GM18519 (cell line): ENCODE measurements at regions not wholly inside any gene's neighbourhood (a gene's known extent, or its start where the extent isn't known, plus 50 kb on each side); places are given as distances from the start of the nearest gene placed in this dataset.

Source experiments
- ATAC-seq: cut with Tn5 transposase; IDR thresholded peaks from one replicate; pipeline ENCODE4 v1.9.1; 2021; ENCODE audit warnings: mild to moderate bottlenecking, moderate library complexity; ENCODE audit not compliant: unreplicated experiment, low FRiP score

DNA sequence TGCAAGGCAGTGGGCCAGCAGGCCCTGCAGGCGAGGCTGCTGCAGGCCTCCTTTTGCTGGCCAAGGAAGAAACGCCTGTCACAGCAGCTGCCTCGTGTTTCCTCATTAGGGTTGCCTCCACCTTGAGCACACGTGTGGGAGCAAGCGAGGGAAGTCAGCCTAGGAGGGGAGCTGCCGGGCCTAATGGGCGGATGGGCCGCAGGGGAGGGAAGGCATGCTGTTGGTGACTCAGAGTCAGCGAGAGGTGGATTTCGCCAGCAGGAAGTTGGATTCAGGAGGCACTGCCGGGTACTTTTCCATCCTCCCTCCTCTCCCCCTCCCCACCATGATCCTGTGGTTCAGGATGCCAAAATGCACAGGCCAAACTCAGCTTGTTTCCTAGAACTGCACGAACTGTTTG is 498.7 kb downstream of the METTL15 start:
- ATAC-seq: no peak

DNA sequence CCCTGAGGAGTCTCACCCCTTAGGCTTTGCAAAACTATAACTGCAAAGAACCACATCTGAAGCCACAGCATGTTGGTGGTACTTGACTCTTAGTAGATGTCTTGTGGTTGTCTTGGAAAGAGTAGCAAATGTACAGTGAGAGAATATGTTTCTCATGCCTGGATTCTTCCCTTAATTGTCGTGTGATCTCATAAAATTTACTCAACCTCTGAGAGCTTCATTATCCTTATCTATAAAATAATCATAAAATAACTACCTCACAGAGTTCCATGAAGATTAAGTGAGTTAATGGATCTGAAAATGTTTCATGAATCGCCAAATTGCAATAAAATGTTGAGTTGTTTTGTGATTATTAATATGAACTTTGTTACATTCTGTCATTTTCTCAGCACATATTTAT is 491.5 kb downstream of the METTL15 start:
- no peak for ATAC-seq

DNA sequence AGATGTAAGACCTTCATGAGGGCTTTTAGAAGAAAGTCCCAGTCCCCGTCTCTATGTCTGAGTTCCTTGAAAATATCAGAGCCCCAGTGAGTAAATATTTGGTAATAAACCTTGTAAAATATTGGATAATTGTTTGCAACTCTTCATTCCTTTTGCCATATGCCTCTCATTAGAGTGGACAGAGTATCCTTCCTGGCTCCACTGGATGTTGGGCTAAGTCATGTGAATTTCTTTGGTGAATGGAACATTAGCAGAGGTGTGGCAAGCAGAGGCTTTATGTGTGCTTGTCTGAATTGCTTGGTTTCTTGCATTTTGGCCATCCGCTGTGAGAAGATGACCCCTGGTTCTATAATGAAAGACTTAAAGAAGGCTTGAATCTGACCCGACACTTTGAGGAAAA is 490.3 kb downstream of the METTL15 start:
- no peak for ATAC-seq

DNA sequence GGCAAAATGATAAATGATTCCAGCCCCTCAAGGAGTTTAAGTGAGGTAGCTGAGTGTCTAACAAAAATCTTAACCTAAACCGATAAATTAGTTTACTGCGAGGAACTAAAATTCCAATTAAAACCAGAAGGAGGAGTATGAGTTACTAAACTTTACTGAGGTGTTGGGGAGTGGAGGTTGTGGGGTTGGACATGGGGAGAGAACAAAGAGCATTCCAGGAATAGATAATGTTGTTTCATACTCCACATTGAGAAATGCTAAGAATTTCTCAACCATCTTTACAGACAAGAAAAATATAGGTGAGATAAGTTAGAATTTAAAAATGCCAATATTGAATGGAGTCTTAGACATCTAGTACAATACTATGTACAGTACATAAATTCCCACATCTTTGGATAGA is 488.6 kb downstream of the METTL15 start:
- no peak for ATAC-seq

DNA sequence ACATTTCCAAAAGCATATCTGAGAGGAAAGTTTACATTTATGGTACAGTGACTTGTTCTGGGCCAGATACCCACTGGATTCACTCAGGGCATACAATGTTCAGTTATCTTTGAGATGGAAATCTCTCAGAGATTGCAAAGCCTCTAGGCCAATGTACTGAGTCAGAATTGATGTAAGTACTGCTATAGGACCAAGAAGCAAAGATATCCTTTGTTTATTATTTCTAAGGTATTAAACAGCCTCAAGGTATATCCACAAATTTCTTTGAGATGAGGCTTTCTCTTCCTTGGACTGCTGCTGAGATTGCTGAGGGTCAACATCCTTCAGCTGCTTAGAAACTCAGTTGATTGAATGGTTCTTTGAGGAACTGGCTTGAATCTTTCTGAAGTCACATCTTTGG is 484.0 kb downstream of the METTL15 start:
- ATAC-seq: no peak

DNA sequence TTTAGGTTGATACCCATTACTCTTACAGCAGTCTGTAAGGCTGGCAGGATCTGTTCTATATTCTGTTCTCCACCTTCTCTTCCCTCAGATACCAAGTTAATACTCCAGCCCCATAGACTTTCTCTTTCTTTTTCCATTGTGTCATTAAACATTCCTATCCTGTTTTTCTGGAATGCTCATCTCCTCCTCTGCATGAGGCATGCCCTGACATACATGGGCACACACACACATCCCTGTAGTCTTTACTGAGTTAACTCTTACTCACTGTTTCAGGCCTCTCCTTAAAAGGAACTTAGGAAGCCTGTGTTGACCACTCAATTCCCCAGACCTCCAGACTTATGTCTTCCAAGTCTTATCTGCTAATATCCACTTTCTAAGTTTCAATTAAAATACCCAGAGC is 476.8 kb downstream of the METTL15 start:
- no peak for ATAC-seq

DNA sequence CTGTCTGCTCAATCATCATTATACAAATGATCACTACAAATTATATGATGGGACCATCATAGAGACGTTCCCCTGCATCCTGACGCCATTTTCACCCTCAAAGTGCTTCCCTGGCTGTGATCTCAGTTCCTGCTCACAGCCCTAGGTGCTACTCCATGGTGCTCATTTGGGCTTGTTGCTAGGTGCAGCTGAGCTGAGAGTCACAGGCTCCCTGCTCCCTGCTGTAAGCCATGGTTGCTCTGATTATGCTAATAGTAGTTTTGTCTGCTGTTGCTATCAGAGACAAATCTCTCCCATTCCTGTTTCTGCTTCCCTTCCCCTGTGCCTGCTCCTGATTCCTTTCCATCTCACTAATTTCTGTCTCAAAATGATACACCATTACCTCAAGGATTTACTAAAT is 474.3 kb downstream of the METTL15 start:
- ATAC-seq: no peak

DNA sequence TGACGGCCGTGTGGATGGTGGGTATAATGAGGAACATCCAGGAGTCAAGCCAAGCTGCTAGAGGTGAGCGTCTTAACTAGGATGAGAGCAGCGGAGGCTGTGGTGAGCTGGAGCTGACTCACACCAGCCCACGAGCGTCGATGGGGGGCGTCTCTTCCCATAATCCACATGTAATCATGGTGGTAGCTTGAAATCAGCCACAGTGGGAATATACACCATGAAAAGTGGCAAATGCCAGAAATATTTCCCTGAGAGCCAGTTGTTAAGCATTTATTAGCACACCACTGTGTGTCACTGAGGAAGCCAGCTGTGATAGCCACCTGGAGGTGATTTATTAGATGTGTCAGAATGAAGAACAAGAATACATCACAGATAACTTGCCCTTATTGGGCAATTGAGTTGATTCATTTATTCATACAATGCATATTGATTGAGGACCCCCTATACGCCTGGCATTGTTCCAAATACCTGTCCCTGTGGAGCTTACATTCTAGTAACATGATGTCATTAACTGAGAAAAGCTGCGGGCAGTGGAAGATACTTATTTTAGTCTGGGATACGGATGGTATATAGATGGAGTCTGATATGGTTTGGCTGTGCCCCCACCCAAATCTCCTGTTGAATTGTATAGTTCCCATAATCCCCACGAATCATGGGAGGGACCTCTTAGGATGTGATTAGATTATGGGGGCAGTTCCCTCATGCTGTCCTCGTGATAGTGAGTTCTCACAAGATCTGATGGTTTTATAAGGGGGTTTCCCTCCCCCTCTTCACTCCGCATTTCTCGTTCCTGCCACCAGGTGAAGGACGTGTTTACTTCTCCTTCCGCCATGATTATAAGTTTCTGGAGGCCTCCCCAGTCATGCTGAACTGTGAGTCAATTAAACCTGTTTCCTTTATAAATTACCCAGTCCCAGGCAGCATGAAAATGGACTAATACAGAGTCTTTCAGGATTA is 473.4 kb downstream of the METTL15 start:
- ATAC-seq: no peak

DNA sequence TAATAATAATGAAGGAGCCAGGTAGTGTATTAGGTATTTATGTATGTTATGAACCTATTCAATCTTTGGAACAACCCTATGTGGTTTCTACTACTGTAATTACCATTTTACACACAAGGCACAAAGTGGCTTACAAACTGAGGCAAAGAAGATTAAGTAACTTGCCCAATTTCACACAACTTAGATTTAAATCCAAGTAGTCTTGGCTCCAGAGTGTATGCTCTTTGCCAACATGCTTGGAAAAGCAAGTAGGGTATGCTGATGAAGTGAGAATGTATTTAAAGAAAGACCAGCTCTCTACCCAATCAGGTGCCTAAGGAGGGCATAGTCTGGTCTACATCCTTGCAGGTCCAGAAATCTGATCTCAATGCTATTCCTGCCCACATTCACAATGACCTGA is 463.2 kb downstream of the METTL15 start:
- no peak for ATAC-seq

DNA sequence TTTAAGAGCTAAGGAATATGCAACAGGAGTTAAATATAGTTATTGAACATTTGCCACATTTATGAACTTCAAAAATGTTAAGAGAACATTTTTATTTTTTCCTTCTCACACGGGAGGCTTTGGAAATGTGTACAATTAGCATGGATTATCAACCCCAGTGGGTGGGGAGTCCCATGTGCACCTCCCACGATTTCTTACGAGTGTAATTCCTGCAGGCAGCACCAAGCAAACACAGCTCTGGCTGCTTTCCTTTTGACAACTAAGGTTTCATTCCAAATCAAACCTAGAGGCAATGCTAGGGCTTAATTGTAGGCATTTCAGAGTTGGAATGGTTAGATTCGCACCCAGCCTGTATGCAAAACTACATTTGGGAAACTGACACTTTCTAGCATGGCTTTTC is 460.9 kb downstream of the METTL15 start:
- ATAC-seq: no peak

DNA sequence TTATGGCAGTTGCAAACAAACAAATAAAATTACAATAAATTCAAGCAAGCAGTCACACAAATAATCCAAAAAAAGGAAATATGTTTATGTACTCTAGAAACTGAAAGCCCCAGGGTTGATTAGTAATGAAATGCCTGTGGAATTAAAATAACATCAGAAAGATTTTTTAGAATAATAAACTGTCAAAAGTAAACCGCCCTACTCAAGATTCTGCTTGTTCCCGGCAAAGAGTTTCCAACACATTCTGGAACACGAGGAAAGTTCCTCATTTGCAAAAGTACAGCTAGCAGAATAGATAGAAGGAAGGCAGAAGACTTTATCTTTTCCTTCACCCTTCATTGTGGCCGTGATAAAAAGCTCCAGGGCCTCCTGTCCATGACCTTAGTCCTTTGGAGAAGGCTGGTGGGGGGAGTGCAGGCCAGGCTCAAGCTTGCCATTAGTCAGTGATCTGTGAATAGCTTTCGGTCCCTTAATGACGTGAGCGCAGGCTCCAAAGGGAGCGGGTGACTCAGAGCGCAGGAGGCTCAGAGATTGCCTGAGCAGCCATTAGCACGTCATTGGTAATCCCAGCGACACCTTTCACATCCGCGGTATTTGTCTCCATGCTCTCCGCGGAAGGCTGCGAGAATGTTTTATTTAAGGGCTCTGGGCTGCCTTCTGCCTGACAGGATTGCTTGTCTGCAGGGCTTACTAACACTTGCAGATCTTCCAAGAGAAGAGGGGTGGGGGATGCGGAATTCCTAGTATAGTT is 458.3 kb downstream of the METTL15 start:
- ATAC-seq: no peak

DNA sequence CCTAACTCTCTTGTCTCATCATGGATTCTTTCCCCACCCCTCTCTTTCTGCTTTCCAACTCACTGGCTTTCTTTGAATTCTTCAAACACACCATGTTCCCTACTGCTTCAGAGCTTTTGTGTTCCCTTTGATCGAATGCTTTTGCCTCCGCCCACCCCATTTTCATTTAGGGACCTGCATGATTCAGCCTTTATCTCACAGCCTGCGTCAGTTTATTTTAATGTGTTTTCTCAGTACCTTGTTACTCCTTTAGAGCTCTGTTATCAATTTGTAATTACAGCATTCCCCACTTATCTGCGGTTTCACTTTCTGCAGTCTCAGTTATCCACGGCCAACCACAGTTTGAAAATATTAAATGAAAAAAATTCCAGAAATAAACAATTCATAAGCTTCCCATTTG is 451.3 kb downstream of the METTL15 start:
- no peak for ATAC-seq

DNA sequence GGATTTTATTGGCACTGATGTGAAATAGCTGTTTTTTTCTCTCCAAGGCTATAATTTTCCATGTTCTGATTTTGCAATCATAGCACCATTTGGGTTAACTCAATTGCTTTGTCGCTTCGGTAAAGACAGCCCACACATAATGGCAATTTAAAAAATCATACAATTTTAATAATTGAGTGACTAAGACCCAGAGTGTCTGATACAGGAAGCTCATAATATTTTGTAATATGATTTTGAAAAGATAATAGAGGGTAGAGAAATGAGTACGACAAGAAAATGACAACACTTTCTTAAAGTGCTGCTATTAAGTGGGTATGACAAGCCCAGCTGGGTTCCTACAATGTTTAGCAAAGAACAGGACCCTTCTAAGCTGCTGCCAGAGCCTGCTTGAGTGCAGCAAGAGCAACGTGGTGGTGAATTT is 439.1 kb downstream of the METTL15 start:
- ATAC-seq: no peak

DNA sequence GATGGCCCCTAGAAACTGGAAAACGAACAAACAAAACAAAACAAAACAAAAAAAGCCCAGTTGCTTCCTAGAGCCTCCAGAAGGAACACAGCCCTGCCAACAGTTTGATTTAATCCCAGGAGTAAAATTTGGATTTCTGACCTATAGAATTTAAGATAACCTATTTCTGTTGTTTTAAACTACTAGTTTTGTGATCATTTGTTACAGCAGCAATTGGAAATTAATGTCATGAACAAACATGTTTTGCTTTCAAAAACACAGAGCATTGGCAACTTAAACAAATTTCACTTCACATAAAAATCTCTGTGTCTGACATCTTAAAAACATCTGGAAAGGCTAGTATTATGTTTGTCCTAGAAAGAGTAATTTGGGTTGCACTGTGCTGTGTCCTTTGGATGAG is 437.3 kb downstream of the METTL15 start:
- ATAC-seq: no peak

DNA sequence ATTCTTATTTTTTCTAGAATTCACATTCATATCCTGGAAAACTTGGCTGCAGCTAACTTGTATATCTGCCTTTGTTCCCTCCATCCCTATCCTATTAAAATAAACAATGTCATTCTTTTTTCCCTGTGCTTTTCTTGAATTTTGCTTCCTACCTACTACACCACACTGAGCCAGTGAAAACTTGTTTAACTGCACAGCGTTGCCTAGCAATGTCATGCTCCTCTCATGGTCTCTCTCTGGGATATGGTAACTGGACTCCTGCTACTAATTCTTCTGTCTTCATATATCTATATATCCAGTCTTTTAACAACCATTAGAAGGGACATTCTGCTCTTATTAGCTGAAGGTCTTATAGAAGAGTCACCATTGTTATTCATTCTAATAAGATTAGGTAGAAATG is 434.4 kb downstream of the METTL15 start:
- no peak for ATAC-seq

DNA sequence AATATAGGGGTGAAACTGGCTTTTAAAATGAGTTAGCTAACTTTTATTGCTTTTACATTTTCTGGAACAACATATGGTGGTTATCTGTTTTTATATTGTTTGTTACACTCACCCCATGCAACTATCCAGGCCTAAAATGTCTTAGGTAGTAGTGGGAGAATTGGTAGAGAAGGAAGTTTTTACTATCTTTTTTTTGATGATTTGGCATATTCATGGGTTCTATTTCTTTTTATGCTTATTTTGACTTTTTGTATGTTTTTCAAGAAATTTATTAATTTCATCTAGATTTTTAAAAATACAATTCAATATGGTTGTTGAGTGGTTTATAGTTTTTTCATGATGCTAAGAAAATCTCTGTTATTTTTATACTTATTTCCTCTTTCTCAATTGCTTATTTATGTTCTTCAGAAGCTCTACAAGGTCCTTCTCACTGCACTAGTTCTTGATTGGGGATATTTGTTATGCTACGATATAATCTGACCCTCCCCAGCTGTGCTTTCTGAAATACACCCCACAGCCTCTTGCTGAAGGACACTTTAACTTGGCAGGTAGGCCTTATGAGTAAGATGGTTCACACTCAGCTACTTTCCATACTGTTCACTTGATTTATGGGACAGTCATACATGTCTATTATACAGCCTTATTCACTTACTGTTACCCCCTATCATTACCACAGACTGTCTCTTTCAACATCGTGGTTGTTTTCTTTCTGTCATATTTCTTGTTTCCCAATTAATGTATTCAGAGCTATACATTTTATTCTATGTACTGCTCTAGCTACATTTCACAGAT is 431.2 kb downstream of the METTL15 start:
- no peak for ATAC-seq

DNA sequence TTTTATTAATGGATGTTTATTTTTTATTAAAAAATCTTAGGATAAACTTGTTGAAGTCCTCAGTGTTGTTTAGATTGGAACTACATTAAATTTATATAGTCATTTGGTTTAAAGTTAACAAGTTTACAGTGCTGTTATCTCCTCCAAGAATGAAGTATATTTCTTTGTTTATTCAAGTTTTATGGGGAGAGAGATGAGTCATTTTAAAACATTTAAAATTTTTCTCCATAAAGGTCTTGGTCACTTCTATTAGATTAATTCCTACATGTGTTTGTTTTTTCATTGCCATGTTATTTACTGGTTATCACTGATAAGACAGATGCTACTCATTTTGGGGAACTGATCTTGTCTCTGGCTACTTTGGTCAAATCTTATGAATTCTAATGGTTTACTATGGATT is 429.6 kb downstream of the METTL15 start:
- ATAC-seq: no peak

DNA sequence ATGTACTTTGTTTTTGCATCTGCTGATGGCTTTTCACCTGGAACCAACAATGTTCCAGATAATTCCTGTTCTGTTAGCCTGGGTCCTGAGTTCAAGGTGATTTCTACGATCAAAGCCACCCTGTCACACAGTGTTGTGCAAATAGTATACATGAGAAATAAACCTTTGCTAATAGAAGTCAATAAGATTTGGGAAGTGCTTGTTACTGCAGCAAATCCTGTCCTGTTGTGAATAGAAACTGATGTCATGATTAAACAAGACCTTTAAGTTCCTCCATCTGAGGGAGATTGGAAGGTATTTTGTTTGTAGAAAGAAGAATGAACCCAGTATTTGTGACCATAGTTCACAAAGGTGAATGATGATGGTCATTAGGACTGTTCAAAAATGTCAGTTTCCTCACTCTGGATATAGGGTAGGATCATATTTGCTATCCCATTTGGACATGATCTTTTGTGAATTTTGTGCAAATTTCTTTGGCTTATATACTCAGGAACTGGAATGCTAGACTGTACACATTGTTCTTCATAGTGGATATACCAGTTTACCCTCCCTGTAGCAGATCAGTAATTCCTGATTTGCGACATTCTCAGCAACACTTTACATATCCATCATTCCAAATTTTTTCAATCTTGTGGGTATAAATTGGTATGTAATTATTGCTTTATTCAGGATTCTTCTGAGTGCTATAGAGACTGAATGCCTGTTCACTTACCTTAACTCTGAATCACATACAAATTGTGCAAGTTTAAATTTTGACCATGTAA is 428.5 kb downstream of the METTL15 start:
- no peak for ATAC-seq

DNA sequence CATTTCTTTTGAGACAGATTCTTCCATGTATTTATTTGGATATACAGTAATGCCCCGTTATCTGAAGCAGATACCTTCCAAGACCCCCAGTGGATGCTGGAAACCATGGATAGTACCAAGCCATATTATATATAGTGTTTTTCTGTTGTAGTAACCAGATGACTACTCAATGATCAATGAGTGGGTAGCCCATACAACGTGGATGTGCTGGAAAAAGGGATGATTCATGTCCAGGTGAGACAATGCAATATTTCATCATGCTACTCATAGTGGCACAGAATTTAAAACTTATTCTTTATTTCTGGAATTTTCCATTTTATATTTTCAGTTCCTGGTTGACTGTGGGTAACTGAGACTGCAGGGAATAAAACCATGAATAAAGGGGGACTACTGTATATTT is 427.5 kb downstream of the METTL15 start:
- ATAC-seq: no peak
